Stimulated activated CD8-positive, alpha-beta memory T cell treated with anti-CD3 and anti-CD28 coated beads, Interleukin-15, amount 100 ng/mL, for 48 hours (primary cell): ENCODE measurements at regions not wholly inside any gene's neighbourhood (a gene's known extent, or its start where the extent isn't known, plus 50 kb on each side); places are given as distances from the start of the nearest gene placed in this dataset.
"Not testable (repeated sequence)": the region's sequence is repeated elsewhere in the genome, so short reads cannot be mapped to it uniquely, and the experiment has no call there.

ENCODE experiments used
- DNase-seq, 2 donors: peaks; one replicate each; pipeline ENCODE4 v3.0.0-alpha.2; 2020; ENCODE audit warnings: low read depth in 2 of 2

- DNase-seq, result no peak
Observed at GRCh38 chr16:14384745-14385144, 245.3 kb downstream of the PARN start.

- DNase-seq, result not testable (repeated sequence)
Observed at GRCh38 chr16:14383844-14384243, 246.2 kb downstream of the PARN start.

DNA sequence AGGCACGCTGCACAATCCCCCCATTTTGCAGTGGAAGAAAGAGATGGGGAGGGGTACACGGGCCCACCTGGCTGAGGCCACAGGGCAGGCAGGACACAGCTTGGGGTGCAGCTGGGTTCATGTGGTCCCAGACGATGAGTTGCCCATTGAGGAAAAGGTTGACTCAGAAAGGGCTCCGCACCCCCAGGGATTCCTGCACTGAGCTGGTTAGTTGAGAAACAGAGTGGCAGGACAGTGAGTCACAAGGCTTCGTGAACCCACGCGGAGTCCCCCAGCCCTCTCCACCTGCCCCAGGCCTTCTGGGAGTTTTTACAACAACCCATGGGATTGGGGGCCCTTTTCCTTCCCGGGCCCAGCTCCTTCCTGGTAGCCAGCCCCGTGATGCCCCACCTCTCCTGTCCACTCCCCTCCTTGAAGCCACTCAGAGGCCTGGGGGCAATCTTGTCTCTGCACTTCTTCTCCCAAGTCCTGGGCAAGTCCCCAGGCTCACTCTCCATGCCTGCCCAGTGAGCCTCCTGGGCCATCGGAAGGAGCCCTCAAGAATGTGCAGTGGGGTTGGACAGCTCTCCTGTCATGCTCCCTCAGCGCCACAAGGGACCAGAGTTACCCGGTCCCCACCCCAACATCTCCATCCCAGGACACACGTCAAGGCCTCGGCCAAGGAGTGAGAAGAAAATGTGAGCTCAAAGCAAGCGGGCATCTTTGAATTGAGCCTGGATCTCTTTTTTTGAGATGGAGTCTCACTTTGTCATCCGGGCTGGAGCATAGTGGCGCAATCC, 251.2 kb downstream of the PARN start:
- DNase-seq, result no peak

- no peak for DNase-seq
Observed at GRCh38 chr16:14378131-14378551, 251.9 kb downstream of the PARN start.

GRCh38 chr16:14377326-14377725, 252.7 kb downstream of the PARN start:
- no peak for DNase-seq

- DNase-seq, result no peak
Observed at GRCh38 chr16:14375132-14375491, 254.9 kb downstream of the PARN start.

DNA sequence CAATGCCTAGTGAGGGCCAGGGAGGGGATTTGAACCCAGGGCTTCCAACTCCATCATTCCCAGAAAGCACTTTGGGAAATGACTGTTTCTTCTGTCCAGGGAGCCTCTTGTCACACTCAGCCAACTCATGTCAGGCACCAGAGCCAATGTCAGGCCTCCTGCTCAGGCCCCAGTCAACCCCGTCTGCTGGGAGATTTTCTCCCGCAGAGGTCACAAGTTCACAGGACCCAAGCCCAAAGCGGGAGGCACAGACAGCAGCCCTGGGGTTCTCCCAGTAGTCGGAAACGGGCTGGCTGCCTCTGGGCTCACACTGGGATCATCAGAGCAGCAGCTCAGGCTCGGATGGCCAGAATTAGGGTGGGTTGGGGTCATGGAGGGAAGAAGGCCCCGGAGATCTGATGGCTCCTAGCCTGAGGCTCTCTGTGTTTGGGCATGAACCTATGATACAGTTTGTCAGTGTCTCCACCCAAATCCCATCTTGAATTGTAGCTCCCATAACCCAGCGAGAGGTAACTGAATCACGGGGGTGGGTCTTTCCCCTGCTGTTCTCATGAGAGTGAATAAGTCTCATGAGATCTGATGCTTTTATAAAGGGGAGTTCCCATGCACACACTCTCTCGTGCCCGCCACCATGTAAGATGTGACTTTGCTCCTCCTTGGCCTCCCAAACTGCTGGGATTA, 255.5 kb downstream of the PARN start:
- DNase-seq, result no peak

GRCh38 chr16:14373896-14374295, 256.2 kb downstream of the PARN start:
- DNase-seq, result no peak

DNA sequence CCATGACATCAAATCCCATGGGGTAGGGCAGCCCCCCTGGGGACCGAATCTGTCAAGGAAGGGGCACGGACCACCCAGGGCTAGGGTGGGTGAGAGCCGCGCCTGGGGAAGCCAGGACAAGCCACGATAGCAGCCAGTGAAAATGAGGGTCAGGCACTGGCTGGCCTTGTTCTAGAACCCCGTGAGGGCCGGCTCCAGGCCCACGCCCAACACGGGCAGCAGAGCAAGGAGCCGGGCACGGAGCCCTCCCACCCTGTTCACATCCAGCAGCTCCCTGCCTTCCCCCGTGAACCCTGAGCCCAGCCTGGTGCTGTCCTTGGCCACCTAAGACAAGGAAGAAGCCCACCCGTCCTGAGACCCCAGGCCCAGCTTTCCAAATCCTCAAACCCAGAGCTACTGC, 256.7 kb downstream of the PARN start:
- no peak for DNase-seq

- no peak for DNase-seq
Observed at GRCh38 chr16:14372471-14372870, 257.6 kb downstream of the PARN start.

DNA sequence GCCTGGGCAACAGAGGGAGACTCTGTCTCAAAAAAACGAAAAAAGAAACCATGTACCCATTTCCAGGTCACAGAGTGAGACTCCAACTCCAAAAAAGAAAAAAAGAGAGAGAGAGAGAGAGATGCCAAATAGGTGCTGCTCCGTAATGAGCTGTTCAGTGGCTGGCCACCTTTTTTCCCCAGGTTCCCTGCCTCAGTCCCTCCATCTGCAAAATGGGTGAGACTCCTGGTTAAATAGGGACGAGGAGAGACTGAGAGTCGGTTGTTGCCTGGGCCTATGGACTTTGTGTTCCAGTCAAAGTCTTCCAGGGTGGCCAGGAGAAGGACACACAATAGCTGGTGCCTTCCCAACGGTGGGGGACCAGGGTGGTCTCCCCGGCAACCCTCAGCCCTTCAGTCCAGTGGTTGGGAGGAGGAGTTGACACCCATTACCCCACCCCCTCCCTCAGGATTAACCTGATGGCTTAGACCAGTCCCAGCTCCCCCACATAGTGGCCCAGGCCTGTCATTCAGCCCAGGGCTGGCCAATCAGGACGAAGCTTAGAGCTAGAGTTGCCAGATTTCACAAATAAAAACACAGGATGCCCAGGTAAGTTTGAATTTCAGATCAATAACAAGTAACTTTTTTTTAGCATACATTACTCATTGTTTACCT, 258.2 kb downstream of the PARN start:
- no peak for DNase-seq

DNA sequence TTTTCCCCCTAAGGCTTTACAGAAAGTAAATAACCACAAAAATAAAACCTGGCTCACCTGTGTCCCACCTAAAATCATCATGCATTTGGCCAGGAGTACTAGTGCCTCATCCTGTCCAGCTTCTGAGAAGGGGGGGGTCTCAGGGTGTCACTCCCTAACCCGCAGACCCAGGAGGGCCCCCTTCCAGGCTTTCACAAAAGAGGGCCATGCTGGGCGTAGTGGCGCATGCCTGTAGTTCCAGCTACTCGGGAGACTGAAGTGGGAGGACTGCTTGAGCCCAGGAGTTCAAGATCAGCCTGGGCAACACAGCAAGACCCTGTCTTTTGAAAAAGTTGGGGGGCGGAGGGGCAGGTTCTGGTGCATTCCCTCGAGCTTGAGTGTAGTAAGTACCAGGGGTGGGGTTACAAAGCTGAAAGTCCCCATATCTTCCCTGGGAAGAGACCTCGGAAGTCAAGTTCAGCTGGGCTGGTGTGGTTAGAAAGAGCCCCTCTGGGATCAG, 259.3 kb downstream of the PARN start:
- DNase-seq, result no peak

DNA sequence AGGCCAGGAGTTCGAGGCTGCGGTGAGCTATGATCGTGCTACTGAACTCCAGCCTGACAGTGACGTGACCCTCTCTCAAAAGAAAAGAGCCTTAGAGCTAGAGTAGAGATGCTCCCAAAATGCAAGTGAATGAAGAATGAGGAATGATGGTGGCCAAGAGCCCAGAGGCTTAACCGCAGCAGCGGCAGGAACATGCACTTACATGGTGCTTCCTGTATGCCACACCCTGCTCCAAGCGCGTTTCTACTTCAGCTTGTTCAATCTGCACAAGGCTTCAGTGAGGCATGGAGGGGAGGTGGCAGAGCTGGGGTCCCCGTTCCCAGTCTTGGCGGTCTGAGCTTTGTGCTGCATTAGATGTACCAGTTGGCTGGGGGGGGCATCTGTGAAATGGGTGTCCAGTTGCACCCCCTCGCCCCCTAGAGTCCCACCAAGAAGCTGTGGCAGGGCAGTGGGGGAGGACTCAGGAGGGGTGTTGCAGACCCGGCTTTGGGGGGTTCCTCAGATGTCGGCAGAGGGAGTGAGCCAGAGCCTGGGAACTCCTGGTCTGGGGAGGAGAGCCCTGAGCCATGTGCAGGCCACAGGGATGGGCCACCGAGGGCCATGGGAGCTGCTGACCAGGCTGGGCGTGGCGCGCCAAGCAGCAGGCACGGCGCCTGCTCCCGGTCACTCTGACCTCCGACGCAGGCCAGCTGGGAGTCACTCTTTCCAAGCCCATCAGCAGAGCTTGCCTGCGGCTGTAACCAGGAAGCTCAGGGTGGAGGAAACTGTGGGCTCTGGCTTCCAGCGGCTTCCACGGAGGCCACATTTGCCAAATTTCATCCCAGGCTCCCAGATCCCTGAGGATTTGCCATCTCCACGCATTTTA, 260.1 kb downstream of the PARN start:
- DNase-seq, result no peak

- DNase-seq, result no peak
Observed at GRCh38 chr16:14368399-14368798, 261.7 kb downstream of the PARN start.

GRCh38 chr16:14366974-14367707, 262.9 kb downstream of the PARN start:
- no peak for DNase-seq

- no peak for DNase-seq
Observed at GRCh38 chr16:14366447-14366846, 263.6 kb downstream of the PARN start.

GRCh38 chr16:14365200-14365851, 264.7 kb downstream of the PARN start:
- no peak for DNase-seq

DNA sequence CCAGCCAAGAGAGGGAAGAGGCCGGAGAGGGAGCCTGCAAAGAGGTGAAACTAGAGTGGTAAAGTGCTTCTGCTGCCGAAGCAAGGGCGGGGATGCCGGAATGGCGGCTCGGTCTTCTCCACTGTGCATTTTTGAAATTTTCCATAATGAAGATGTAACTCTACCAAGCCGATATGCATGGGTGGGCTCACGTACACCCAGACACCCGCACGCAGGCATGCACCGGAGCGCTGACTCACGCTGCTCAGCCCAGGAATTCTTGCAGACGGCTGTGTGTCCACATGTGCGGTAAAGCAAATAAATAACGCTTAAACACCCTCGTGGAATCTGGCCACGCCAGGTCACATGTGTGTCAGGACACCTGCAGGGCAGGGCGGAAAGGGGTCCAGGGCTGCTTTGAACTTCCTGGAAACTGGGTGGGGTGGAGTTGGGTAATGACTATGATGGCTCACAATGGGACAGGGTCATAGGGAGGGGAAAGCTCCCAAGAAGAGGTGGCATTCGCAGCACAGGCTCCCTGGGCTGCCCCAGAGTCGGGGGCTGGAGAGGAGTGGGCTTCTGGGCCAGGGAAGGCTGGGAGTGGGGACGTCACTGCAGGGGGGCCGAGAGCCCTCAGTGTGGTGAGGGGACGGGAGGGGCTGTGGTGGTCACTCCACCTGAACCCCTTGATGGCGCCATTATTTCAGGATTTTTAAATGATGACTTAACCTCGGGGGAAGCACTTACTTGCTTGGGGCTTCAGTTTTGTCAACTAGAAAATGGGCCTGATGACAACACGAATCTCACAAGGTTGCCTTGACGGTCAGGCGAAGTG, 265.5 kb downstream of the PARN start:
- DNase-seq, result no peak

DNA sequence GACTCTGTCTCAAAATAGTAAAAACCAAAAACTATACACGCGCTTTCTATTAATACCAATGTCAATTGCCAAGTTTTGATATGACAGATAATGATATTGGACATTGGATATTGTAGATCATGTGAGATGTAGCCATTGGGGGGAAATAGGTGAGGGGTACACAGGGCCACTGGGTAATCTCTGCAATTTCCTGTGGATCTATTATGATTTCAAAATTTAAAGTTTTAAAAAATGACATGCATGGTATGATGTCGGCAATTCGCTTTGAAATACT, 266.0 kb downstream of the PARN start:
- no peak for DNase-seq

- no peak for DNase-seq
Observed at GRCh38 chr16:14362774-14363371, 267.2 kb downstream of the PARN start.
